H1 (cell line): ENCODE measurements at regions not wholly inside any gene's neighbourhood (a gene's known extent, or its start where the extent isn't known, plus 50 kb on each side); places are given as distances from the start of the nearest gene placed in this dataset.

ENCODE experiments used
- CBX5 ChIP-seq: fragments of 300-800, 300-1000 bp; sonication (generic); IDR thresholded peaks from 2 replicates; pipeline ENCODE4 v1.7.1; 2016; ENCODE audit warnings: antibody characterized with exemption, low read length, low read depth
- CEBPB ChIP-seq: IDR thresholded peaks from 2 replicates; pipeline ENCODE4 v1.6.1; 2012; ENCODE audit warnings: low read depth, low read length
- EP300 ChIP-seq, 2 experiments: IDR thresholded peaks; 1 replicate in 1 of 2; 2 replicates in 1 of 2; pipeline ENCODE4 v1.6.1; 2011 to 2012; ENCODE audit warnings: low read depth in 2 of 2, low read length in 2 of 2, mild to moderate bottlenecking in 2 of 2, borderline replicate concordance in 1 of 2, inconsistent platforms in 1 of 2, moderate library complexity in 1 of 2
- PHF8 ChIP-seq: fragments of 200-600 bp; sonication (generic); conservative IDR thresholded peaks from 2 replicates; pipeline ENCODE4 v1.7.1; 2012; ENCODE audit warnings: low read depth, mild to moderate bottlenecking, inconsistent platforms, low read length, moderate library complexity

DNA sequence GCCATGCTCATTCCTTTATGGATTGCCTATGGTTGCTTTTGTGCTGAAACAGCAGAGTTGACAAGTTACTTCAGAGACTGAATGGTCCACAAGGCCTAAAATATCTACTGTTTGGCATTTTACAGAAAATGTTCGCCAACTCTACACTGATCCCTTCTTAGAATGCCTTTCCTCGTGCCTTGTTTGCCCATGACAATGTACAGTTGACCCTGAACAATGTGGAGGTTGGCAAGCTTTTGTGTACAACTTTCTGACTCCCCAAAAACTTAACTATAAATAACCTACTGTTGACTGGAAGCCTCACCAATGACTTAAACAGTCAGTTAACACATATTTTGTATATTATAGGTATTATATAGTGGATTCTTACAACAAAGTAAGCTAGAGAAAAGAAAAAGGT, 361.4 kb downstream of the EPHA4 start (continued):
- TF ChIP-seq CBX5 (no peak), CEBPB (no peak), PHF8 (no peak), EP300 (IDR thresholded peaks at IDR 0.05; ENCODE audit: borderline replicate concordance in 1 of 2, low read depth in 2 of 2, low read length in 2 of 2) (no peak)
- TF ChIP-seq, all 59 proteins: peak for 0
